ENCODE measurements at regions not wholly inside any gene's neighbourhood (a gene's known extent, or its start where the extent isn't known, plus 50 kb on each side); places are given as distances from the start of the nearest gene placed in this dataset.
"Not testable (repeated sequence)": the region's sequence is repeated elsewhere in the genome, so short reads cannot be mapped to it uniquely, and the experiment has no call there.

GRCh38 chr1:83445873-83446272 is 553.1 kb downstream of the TTLL7 start:
- not testable (repeated sequence) for TF ChIP-seq CTCF, POLR2A, POLR2AphosphoS5 (IDR thresholded peaks at IDR 0.05)
